GM11168 (cell line): ENCODE measurements at regions not wholly inside any gene's neighbourhood (a gene's known extent, or its start where the extent isn't known, plus 50 kb on each side); places are given as distances from the start of the nearest gene placed in this dataset.
"Not testable (repeated sequence)": the region's sequence is repeated elsewhere in the genome, so short reads cannot be mapped to it uniquely, and the experiment has no call there.

Source experiments
- in situ Hi-C: fragments of 300-500 bp; cut with MboI; formaldehyde crosslinking; loops from one replicate; pipeline ENCODE4 v1.12.0; 2022; ENCODE audit warnings: low sequenced_read_pairs; ENCODE audit not compliant: unreplicated experiment

GRCh38 chr21:28084951-28085350 lies 907.7 kb downstream of the LTN1 start:
- in situ Hi-C loops = no loop called here

GRCh38 chr21:28083350-28083749 lies 909.3 kb downstream of the LTN1 start:
- in situ Hi-C loops = no loop called here

GRCh38 chr21:28078126-28078525 lies 914.6 kb downstream of the LTN1 start:
- in situ Hi-C loops = no loop called here

- in situ Hi-C loops = no loop called here
Observed at GRCh38 chr21:28074676-28075075, 918.0 kb downstream of the LTN1 start.

- in situ Hi-C loops = no loop called here
Observed at GRCh38 chr21:28072601-28073000, 920.1 kb downstream of the LTN1 start.

GRCh38 chr21:28069450-28069923 lies 923.2 kb downstream of the LTN1 start:
- in situ Hi-C loops = no loop called here

- in situ Hi-C loops = no loop called here
Observed at GRCh38 chr21:28068455-28069358, 924.0 kb downstream of the LTN1 start.

- in situ Hi-C loops = no loop called here
Observed at GRCh38 chr21:28066596-28067387, 925.9 kb downstream of the LTN1 start.

GRCh38 chr21:28066076-28066475 lies 926.6 kb downstream of the LTN1 start:
- in situ Hi-C loops = no loop called here

- in situ Hi-C loops = no loop called here
Observed at GRCh38 chr21:28063241-28064216, 929.1 kb downstream of the LTN1 start.

GRCh38 chr21:28052956-28053355 lies 939.7 kb downstream of the LTN1 start:
- in situ Hi-C loops = not testable (repeated sequence)

GRCh38 chr21:28051649-28052048 lies 941.0 kb downstream of the LTN1 start:
- in situ Hi-C loops = not testable (repeated sequence)

- in situ Hi-C loops = not testable (repeated sequence)
Observed at GRCh38 chr21:28035692-28036091, 957.0 kb downstream of the LTN1 start.

- in situ Hi-C loops = not testable (repeated sequence)
Observed at GRCh38 chr21:28034916-28035315, 957.8 kb downstream of the LTN1 start.

GRCh38 chr21:28034334-28034733 lies 958.3 kb downstream of the LTN1 start:
- in situ Hi-C loops = not testable (repeated sequence)

GRCh38 chr21:28032652-28033051 lies 960.0 kb downstream of the LTN1 start:
- in situ Hi-C loops = not testable (repeated sequence)

- in situ Hi-C loops = not testable (repeated sequence)
Observed at GRCh38 chr21:28031066-28031465, 961.6 kb downstream of the LTN1 start.

GRCh38 chr21:28025111-28025510 lies 967.6 kb downstream of the LTN1 start:
- in situ Hi-C loops = no loop called here

- in situ Hi-C loops = no loop called here
Observed at GRCh38 chr21:28018741-28019669, 973.7 kb downstream of the LTN1 start.
